GM12878 (cell line): ENCODE measurements at regions not wholly inside any gene's neighbourhood (a gene's known extent, or its start where the extent isn't known, plus 50 kb on each side); places are given as distances from the start of the nearest gene placed in this dataset.

ENCODE experiments used
- ATAC-seq: fragments of 200-7000 bp; cut with Tn5 transposase; 3 replicates; pipeline ENCODE4 v1.9.1; 2020; ENCODE audit warnings: mild to moderate bottlenecking, moderate library complexity
- BruUV-seq: library from RNA; stranded (reverse); fragments of 400-500 nt; replicated peaks from 2 replicates; lab custom pipeline; 2021; lab: Mats Ljungman, UMichigan
- CTCF ChIA-PET: fragments of 300-600 bp; sonication (Branson Sonifier 250); formaldehyde crosslinking; extraction: SDS; loops from one replicate; lab custom pipeline; 2021; ENCODE audit warnings: inconsistent platforms; lab: Yijun Ruan, JAX
- POLR2A ChIA-PET: fragments of 350-600 bp; formaldehyde crosslinking; extraction: SDS; loops from one replicate; lab custom pipeline; 2021; ENCODE audit warnings: inconsistent platforms; lab: Charles Lee
- RAD21 ChIA-PET: fragments of 300-600 bp; sonication (Branson Sonifier 250); formaldehyde crosslinking; loops from one replicate; lab custom pipeline; 2023; ENCODE audit warnings: antibody characterized with exemption; ENCODE audit not compliant: unreplicated experiment; lab: Charles Lee
- SMC1A ChIA-PET: fragments of 300-600 bp; sonication (Branson Sonifier 250); formaldehyde crosslinking; loops from one replicate; lab custom pipeline; 2023; ENCODE audit not compliant: unreplicated experiment, uncharacterized antibody; lab: Charles Lee
- DNase-seq: peaks from one replicate; pipeline ENCODE4 v3.0.0-alpha.2; 2011; ENCODE audit warnings: low read depth, low spot score
- FAIRE-seq: peaks from 3 replicates; lab custom pipeline; 2011; peaks lifted over from hg19 to GRCh38; lab: Jason Lieb, UNC
- H2AFZ ChIP-seq: 2 replicates; pipeline ENCODE4 v1.6.0; 2011; ENCODE audit warnings: low read depth, low read length, control low read depth; ENCODE audit not compliant: control insufficient read depth
- H3K27ac ChIP-seq: 2 replicates; pipeline ENCODE4 v1.5.1; 2011; ENCODE audit warnings: control low read depth; ENCODE audit not compliant: control insufficient read depth, insufficient read depth
- H3K27me3 ChIP-seq, 2 experiments: replicated peaks in 1 of 2; 2 replicates each; pipeline versions ENCODE4 v1.6.0 to v1.6.1; 2011; ENCODE audit warnings: low read length in 1 of 2; ENCODE audit not compliant: control insufficient read depth in 2 of 2, insufficient read depth in 2 of 2
- H3K36me3 ChIP-seq, 2 experiments: 2 replicates each; pipeline ENCODE4 v1.5.1; 2011; ENCODE audit warnings: low read length in 1 of 2; ENCODE audit not compliant: control insufficient read depth in 2 of 2, insufficient read depth in 2 of 2
- H3K4me1 ChIP-seq: 2 replicates; pipeline ENCODE4 v1.6.1; 2011; ENCODE audit warnings: mild to moderate bottlenecking, low read length, moderate library complexity, mixed read lengths; ENCODE audit not compliant: control insufficient read depth, insufficient read depth
- H3K4me2 ChIP-seq: 2 replicates; pipeline ENCODE4 v1.6.0; 2011; ENCODE audit warnings: control low read depth; ENCODE audit not compliant: control insufficient read depth, insufficient read depth
- H3K4me3 ChIP-seq: fragments of 200-600 bp; sonication (generic); 2 replicates; pipeline ENCODE4 v1.5.1; 2016
- H3K79me2 ChIP-seq: 2 replicates; pipeline ENCODE4 v1.6.0; 2011; ENCODE audit warnings: low read length; ENCODE audit not compliant: control insufficient read depth, insufficient read depth
- H3K9ac ChIP-seq: 2 replicates; pipeline ENCODE4 v1.8.0; 2011; ENCODE audit warnings: low read length, control low read depth, mixed read lengths; ENCODE audit not compliant: control insufficient read depth, insufficient read depth
- H3K9me3 ChIP-seq: replicated peaks from 3 replicates; pipeline ENCODE4 v1.5.1; 2011; ENCODE audit warnings: mild to moderate bottlenecking, low read length; ENCODE audit not compliant: control insufficient read depth, insufficient read depth
- H4K20me1 ChIP-seq: 2 replicates; pipeline ENCODE4 v1.6.0; 2011; ENCODE audit not compliant: control insufficient read depth, insufficient read depth
- BACH1 ChIP-seq: fragments of 450-650 bp; IDR thresholded peaks from 2 replicates; pipeline ENCODE4 v1.6.1; 2017; ENCODE audit warnings: mild to moderate bottlenecking, borderline replicate concordance
- CBX3 ChIP-seq: fragments of 200-600 bp; sonication (generic); IDR thresholded peaks from 2 replicates; pipeline ENCODE4 v1.6.1; 2016; ENCODE audit warnings: low read depth, borderline replicate concordance
- CHD2 ChIP-seq: IDR thresholded peaks from 2 replicates; pipeline ENCODE4 v1.6.1; 2011; ENCODE audit warnings: low read depth, low read length, improper control_type of control experiment, borderline replicate concordance
- ELK1 ChIP-seq: IDR thresholded peaks from 2 replicates; pipeline ENCODE4 v1.6.1; 2012; ENCODE audit warnings: low read depth, low read length, improper control_type of control experiment
- IRF4 ChIP-seq: IDR thresholded peaks from 2 replicates; pipeline ENCODE4 v1.6.1; 2011; ENCODE audit warnings: low read depth, low read length
- MEF2A ChIP-seq: IDR thresholded peaks from 2 replicates; pipeline ENCODE4 v1.6.1; 2011; ENCODE audit warnings: low read depth, mild to moderate bottlenecking, low read length, moderate library complexity; ENCODE audit not compliant: insufficient read depth
- NBN ChIP-seq: fragments of 450-650 bp; IDR thresholded peaks from 2 replicates; pipeline ENCODE4 v1.6.1; 2016
- PBX3 ChIP-seq: IDR thresholded peaks from 2 replicates; pipeline ENCODE4 v1.6.1; 2011; ENCODE audit warnings: mild to moderate bottlenecking, low read depth, low read length, moderate library complexity; ENCODE audit not compliant: insufficient replicate concordance
- RAD51 ChIP-seq: fragments of 450-650 bp; IDR thresholded peaks from 2 replicates; pipeline ENCODE4 v1.6.1; 2016; ENCODE audit warnings: moderate library complexity, mild to moderate bottlenecking, inconsistent platforms
- TBL1XR1 ChIP-seq: IDR thresholded peaks from 2 replicates; pipeline ENCODE4 v1.6.1; 2012; ENCODE audit warnings: low read depth, low read length, improper control_type of control experiment
- TCF7 ChIP-seq: IDR thresholded peaks from 2 replicates; pipeline ENCODE4 v1.6.1; 2014; ENCODE audit warnings: antibody characterized with exemption, borderline replicate concordance
- ZBED1 ChIP-seq: IDR thresholded peaks from 2 replicates; pipeline ENCODE4 v1.6.1; 2016; ENCODE audit warnings: borderline replicate concordance
- ZNF274 ChIP-seq: IDR thresholded peaks from one replicate; pipeline ENCODE4 v1.8.0; 2011; ENCODE audit not compliant: insufficient read length, insufficient read depth
- ZZZ3 ChIP-seq: IDR thresholded peaks from 2 replicates; pipeline ENCODE4 v1.6.1; 2011; ENCODE audit warnings: low read depth; ENCODE audit not compliant: control insufficient read depth, insufficient read length
- WGBS: methylation state at CpG from one replicate; pipeline ENCODE4 v1.1.6; 2016; ENCODE audit warnings: low lambda C conversion rate; ENCODE audit not compliant: insufficient replicate concordance, insufficient coverage; ENCODE audit errors: missing lambda C conversion rate; 5-methylcytosine and 5-hydroxymethylcytosine counted together
- in situ Hi-C: fragments of 300-500 bp; cut with MboI; formaldehyde crosslinking; loops from 9 replicates; pipeline ENCODE4 v1.14.3; 2018; ENCODE audit warnings: mixed read lengths
- intact Hi-C: fragments of 100-400 bp; cut with micrococcal nuclease; formaldehyde crosslinking; loops from one replicate; pipeline ENCODE4 v1.14.2; 2022; ENCODE audit not compliant: unreplicated experiment
- TF ChIP-seq, protein P1 (sequence below): IDR thresholded peaks from 2 replicates; pipeline ENCODE4 v1.6.1; 2012; ENCODE audit warnings: low read depth, low read length, improper control_type of control experiment
- TF ChIP-seq, protein P2 (sequence below), 3 experiments: IDR thresholded peaks in 2 of 3; conservative IDR thresholded peaks in 1 of 3; 2 replicates each; pipeline ENCODE4 v1.5.1; 2011; ENCODE audit warnings: low read depth in 3 of 3, low read length in 3 of 3, mild to moderate bottlenecking in 3 of 3, control low read depth in 2 of 3, moderate library complexity in 2 of 3, inconsistent platforms in 1 of 3, mixed read lengths in 1 of 3; ENCODE audit not compliant: control insufficient read depth in 2 of 3, insufficient read depth in 1 of 3; ENCODE audit errors: extremely low read depth in 1 of 3
- TF ChIP-seq, protein P3 (sequence below): IDR thresholded peaks from 2 replicates; pipeline ENCODE4 v1.6.1; 2011; ENCODE audit warnings: low read depth, mild to moderate bottlenecking, low read length, moderate library complexity, borderline replicate concordance; ENCODE audit errors: extremely low read depth
- TF ChIP-seq, protein P4 (sequence below): IDR thresholded peaks from 2 replicates; pipeline ENCODE4 v1.6.1; 2011; ENCODE audit warnings: low read depth, low read length, improper control_type of control experiment, borderline replicate concordance
- TF ChIP-seq, protein P5 (sequence below): IDR thresholded peaks from 2 replicates; pipeline ENCODE4 v1.6.1; 2012; ENCODE audit warnings: low read depth, low read length, improper control_type of control experiment

DNA sequence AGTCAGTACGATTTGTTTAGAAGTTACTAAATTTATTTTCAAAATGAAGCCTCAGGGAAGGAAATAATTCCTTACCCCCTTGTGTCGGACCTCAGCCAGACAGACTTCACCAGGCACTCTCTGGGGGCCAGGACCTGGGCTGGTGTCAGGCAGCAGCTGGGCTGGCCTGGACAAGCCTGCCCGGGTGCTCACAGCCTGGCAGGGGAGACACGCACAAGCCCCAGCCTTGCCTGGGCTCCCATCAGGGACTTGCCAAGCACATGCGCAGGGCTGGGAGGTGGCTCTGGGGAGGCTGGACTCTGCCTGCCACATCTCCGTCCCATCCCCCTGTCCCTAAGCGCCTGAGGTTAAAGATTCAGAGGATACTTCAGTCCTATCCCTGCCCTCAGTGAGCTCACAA is 56.8 kb upstream of the HS6ST1 start:
- Histone ChIP-seq H3K4me3 (no peak overlapping the region), H3K4me2 (no peak overlapping the region), H3K9ac (no peak overlapping the region), H3K9me3 (no peaks in the 10 kb centered on the region), H4K20me1 (no peaks in the 10 kb centered on the region), H3K4me1 (no peaks in the 10 kb centered on the region), H2AFZ (no peak overlapping the region), H3K36me3 (no peaks in the 10 kb centered on the region), H3K27me3 (peaks cover 0 to 2% of the 10 kb centered on the region in 2 experiments), H3K79me2 (no peaks in the 10 kb centered on the region), H3K27ac (no peak overlapping the region)
- RAD21 ChIA-PET, result no interaction called here
- POLR2A ChIA-PET, result no interaction called here
- no peak for DNase-seq
- SMC1A ChIA-PET, result no interaction called here
- no peak for FAIRE-seq
- intact Hi-C loops, result no loop called here
- ATAC-seq, result no peak
- WGBS, result 22% methylated on average over 7 of the region's 7 CpGs
- no TSS peak for BruUV-seq
- CTCF ChIA-PET, result no interaction called here
- in situ Hi-C loops, result no loop called here
- TF ChIP-seq, protein P1, sequence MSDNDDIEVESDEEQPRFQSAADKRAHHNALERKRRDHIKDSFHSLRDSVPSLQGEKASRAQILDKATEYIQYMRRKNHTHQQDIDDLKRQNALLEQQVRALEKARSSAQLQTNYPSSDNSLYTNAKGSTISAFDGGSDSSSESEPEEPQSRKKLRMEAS, result no peak
- TF ChIP-seq ZZZ3 (no peak), BACH1 (no peak), PBX3 (no peak), TBL1XR1 (no peak), ZBED1 (no peak), CBX3 (no peak), IRF4 (no peak), CHD2 (no peak), ZNF274 (no peak), RAD51 (no peak), TCF7 (no peak), ELK1 (no peak), NBN (no peak), MEF2A (no peak)
- TF ChIP-seq, protein P2, sequence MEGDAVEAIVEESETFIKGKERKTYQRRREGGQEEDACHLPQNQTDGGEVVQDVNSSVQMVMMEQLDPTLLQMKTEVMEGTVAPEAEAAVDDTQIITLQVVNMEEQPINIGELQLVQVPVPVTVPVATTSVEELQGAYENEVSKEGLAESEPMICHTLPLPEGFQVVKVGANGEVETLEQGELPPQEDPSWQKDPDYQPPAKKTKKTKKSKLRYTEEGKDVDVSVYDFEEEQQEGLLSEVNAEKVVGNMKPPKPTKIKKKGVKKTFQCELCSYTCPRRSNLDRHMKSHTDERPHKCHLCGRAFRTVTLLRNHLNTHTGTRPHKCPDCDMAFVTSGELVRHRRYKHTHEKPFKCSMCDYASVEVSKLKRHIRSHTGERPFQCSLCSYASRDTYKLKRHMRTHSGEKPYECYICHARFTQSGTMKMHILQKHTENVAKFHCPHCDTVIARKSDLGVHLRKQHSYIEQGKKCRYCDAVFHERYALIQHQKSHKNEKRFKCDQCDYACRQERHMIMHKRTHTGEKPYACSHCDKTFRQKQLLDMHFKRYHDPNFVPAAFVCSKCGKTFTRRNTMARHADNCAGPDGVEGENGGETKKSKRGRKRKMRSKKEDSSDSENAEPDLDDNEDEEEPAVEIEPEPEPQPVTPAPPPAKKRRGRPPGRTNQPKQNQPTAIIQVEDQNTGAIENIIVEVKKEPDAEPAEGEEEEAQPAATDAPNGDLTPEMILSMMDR (IDR thresholded peaks at IDR 0.05 in 2 of 3, conservative IDR thresholded peaks at IDR 0.05 in 1 of 3; ENCODE audit: control insufficient read depth in 2 of 3, extremely low read depth in 1 of 3, insufficient read depth in 1 of 3, low read depth in 3 of 3, low read length in 3 of 3), result no peak
- TF ChIP-seq, protein P3, sequence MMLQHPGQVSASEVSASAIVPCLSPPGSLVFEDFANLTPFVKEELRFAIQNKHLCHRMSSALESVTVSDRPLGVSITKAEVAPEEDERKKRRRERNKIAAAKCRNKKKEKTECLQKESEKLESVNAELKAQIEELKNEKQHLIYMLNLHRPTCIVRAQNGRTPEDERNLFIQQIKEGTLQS, result no peak
- TF ChIP-seq, protein P4, sequence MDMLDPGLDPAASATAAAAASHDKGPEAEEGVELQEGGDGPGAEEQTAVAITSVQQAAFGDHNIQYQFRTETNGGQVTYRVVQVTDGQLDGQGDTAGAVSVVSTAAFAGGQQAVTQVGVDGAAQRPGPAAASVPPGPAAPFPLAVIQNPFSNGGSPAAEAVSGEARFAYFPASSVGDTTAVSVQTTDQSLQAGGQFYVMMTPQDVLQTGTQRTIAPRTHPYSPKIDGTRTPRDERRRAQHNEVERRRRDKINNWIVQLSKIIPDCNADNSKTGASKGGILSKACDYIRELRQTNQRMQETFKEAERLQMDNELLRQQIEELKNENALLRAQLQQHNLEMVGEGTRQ, result no peak
- TF ChIP-seq, protein P5, sequence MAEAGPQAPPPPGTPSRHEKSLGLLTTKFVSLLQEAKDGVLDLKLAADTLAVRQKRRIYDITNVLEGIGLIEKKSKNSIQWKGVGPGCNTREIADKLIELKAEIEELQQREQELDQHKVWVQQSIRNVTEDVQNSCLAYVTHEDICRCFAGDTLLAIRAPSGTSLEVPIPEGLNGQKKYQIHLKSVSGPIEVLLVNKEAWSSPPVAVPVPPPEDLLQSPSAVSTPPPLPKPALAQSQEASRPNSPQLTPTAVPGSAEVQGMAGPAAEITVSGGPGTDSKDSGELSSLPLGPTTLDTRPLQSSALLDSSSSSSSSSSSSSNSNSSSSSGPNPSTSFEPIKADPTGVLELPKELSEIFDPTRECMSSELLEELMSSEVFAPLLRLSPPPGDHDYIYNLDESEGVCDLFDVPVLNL, result no peak
